HG03469 (cell line): ENCODE measurements at regions not wholly inside any gene's neighbourhood (a gene's known extent, or its start where the extent isn't known, plus 50 kb on each side); places are given as distances from the start of the nearest gene placed in this dataset.
"Not testable (repeated sequence)": the region's sequence is repeated elsewhere in the genome, so short reads cannot be mapped to it uniquely, and the experiment has no call there.

Source experiments
- ATAC-seq: cut with Tn5 transposase; IDR thresholded peaks from one replicate; pipeline ENCODE4 v1.9.1; 2021; ENCODE audit warnings: mild to moderate bottlenecking, moderate library complexity, moderate number of reproducible peaks; ENCODE audit not compliant: unreplicated experiment

- no peak for ATAC-seq
Observed at GRCh38 chr13:89982407-89983095, 1364.9 kb upstream of the MIR17HG start.

- ATAC-seq, result no peak
Observed at GRCh38 chr13:89988206-89988605, 1359.3 kb upstream of the MIR17HG start.

GRCh38 chr13:90003566-90003965 is 1343.9 kb upstream of the MIR17HG start:
- no peak for ATAC-seq

- no peak for ATAC-seq
Observed at GRCh38 chr13:90008707-90009149, 1338.8 kb upstream of the MIR17HG start.

GRCh38 chr13:90014038-90014437 is 1333.4 kb upstream of the MIR17HG start:
- ATAC-seq, result no peak

GRCh38 chr13:90015565-90016507 is 1331.7 kb upstream of the MIR17HG start:
- ATAC-seq, result no peak

- no peak for ATAC-seq
Observed at GRCh38 chr13:90016688-90017087, 1330.8 kb upstream of the MIR17HG start.

GRCh38 chr13:90020536-90021070 is 1326.9 kb upstream of the MIR17HG start:
- no peak for ATAC-seq

- no peak for ATAC-seq
Observed at GRCh38 chr13:90027409-90027808, 1320.1 kb upstream of the MIR17HG start.

- no peak for ATAC-seq
Observed at GRCh38 chr13:90032313-90032712, 1315.2 kb upstream of the MIR17HG start.

- no peak for ATAC-seq
Observed at GRCh38 chr13:90032841-90033493, 1314.5 kb upstream of the MIR17HG start.

- ATAC-seq, result no peak
Observed at GRCh38 chr13:90039516-90039915, 1308.0 kb upstream of the MIR17HG start.

GRCh38 chr13:90047600-90047999 is 1299.9 kb upstream of the MIR17HG start:
- ATAC-seq, result no peak

GRCh38 chr13:90049989-90050671 is 1297.4 kb upstream of the MIR17HG start:
- no peak for ATAC-seq

GRCh38 chr13:90055121-90055520 is 1292.4 kb upstream of the MIR17HG start:
- no peak for ATAC-seq

GRCh38 chr13:90055760-90056159 is 1291.7 kb upstream of the MIR17HG start:
- no peak for ATAC-seq

GRCh38 chr13:90064226-90064625 is 1283.3 kb upstream of the MIR17HG start:
- ATAC-seq, result not testable (repeated sequence)

GRCh38 chr13:90068658-90069057 is 1278.8 kb upstream of the MIR17HG start:
- no peak for ATAC-seq

- ATAC-seq, result no peak
Observed at GRCh38 chr13:90070362-90070761, 1277.1 kb upstream of the MIR17HG start.

GRCh38 chr13:90070837-90071525 is 1276.5 kb upstream of the MIR17HG start:
- ATAC-seq, result no peak
